GM21737 (cell line): ENCODE measurements at regions not wholly inside any gene's neighbourhood (a gene's known extent, or its start where the extent isn't known, plus 50 kb on each side); places are given as distances from the start of the nearest gene placed in this dataset.
"Not testable (repeated sequence)": the region's sequence is repeated elsewhere in the genome, so short reads cannot be mapped to it uniquely, and the experiment has no call there.

Source experiments
- ATAC-seq: cut with Tn5 transposase; IDR thresholded peaks from one replicate; pipeline ENCODE4 v1.9.1; 2021; ENCODE audit warnings: mild to moderate bottlenecking, moderate library complexity; ENCODE audit not compliant: unreplicated experiment

DNA sequence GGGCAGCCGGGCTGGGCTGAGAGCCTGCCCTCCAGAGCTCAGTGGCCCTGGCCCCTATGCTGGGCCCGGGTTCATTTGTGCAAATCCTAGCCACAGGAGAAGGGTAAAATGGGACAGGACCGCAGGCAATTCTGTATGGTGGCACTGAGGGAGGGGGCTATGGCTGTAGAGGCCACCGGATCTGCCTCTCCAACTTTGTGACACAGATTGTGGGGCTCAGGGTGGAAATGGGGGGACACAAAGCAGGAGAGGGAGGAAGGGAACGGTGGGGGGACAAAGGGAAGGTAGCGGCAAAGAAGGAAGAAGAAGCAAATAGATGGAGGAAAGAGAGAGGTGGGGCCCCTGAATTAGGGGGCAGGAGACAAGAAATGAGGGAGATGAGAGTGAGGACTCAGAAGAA lies 201.1 kb downstream of the SMAD2 start:
- no peak for ATAC-seq

GRCh38 chr18:47728921-47729320 lies 201.5 kb downstream of the SMAD2 start:
- no peak for ATAC-seq

GRCh38 chr18:47727409-47727808 lies 203.1 kb downstream of the SMAD2 start:
- ATAC-seq: no peak

GRCh38 chr18:47726550-47726949 lies 203.9 kb downstream of the SMAD2 start:
- no peak for ATAC-seq

DNA sequence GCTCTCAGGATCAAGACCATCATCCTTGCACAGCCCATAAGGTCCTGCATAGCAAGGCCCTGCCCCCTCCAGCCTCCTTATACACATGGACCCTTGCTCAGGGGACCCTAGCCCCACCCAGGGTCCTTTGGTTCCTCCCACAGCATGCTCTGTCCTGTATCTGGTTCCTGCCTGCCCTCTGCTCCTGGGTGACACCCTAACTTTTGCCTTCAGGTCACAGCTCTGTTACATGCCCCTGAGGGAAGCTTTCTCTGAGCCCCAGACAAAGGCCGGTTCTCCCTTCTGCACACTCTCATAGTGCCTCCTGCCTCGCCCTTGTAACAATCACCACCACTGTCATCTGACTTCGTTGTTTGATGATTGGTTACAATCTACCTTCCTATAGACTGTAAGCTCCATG lies 204.8 kb downstream of the SMAD2 start:
- ATAC-seq: no peak

DNA sequence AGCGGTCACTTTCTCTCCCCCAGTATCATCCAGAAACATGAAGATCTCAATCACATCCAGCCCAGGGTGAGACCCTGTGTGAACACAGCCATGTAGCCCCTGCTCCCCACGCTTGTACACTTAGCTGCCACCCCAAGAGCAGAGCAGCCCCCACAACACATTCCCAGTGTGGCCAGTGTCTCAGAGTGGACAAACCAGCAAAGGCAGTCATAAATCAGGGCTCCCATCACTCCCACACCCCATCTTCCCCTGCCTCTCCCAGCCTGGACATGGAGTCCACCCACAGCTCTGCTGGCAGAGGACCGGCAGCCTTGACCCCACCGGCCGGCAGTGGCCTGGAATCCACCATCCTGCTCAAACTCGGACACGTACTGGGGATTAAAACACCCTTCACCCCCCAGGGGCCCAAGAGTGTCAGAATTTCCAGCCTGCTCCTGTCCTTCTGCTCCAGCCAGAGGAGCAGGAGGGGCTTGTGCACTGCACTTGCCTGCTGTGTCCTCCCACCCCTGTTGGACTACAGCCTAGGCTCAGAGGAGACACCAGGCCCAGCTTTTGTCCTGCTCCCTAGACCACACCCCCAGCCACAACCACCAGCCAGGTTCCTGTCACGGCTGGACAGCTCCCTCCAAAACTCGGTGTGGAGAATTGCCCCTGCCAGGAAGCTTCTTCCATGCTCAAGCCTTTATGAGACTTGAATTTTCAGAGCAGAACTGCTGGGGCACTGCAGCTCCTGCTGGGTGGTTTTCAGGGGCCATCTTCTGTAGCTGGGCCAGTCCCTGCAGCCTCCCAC lies 206.1 kb downstream of the SMAD2 start:
- no peak for ATAC-seq

GRCh38 chr18:47721876-47722275 lies 208.6 kb downstream of the SMAD2 start:
- no peak for ATAC-seq

GRCh38 chr18:47720741-47721140 lies 209.7 kb downstream of the SMAD2 start:
- no peak for ATAC-seq

DNA sequence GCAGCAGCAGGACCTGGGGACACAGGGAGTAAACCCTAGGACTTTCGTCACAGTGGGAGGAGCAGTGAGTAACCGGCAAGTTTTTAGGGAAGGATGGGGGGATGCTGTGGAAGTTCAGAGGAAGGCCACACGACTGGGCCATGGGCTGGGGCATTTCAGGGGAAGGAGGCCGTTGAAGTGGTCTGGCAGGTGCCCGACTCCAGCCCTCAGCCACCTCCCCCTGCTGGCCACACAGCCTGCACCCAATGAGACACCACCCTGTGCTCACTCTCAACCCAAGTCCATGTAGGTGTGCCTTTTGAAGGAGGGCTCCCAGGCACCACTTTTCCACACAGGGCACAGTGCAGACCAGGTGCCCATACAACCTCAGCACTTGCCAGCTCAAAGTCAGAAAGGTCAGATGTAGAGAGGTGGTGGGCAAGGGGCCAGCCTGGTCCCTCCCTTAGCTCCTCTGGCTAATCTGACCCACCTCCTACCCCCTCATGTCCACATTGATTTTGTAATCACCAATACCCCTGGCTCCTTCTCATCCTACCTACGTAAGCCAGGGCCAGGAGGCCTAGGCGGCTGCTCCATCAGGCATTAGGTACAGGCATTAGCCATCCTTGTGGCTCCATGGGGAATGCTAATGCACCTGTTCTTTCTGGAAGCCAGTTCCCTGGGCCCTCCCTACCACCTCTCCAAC lies 211.2 kb downstream of the SMAD2 start:
- ATAC-seq: no peak

DNA sequence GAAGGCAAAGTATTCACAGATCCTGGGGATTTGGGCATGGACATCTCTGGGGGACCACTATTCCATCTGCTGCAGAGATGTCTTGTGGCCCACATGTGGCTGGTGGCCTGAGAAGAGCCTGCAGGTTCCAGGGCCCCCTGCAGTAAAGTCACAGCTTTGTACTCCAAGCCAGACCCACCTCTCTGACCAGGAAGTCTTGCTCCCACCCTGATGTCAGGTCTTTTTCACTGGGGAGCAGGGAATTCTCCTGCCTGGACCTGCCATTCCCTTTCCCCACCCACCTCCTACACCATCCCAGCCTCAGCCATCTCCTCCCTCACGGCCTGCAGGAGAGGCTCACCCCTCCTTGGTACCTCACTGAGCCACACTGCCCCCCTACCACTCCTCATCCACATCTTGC lies 211.8 kb downstream of the SMAD2 start:
- ATAC-seq: no peak

GRCh38 chr18:47717257-47717656 lies 213.2 kb downstream of the SMAD2 start:
- no peak for ATAC-seq

- ATAC-seq: no peak
These were observed 213.8 kb downstream of the SMAD2 start for GRCh38 chr18:47716632-47717185.

DNA sequence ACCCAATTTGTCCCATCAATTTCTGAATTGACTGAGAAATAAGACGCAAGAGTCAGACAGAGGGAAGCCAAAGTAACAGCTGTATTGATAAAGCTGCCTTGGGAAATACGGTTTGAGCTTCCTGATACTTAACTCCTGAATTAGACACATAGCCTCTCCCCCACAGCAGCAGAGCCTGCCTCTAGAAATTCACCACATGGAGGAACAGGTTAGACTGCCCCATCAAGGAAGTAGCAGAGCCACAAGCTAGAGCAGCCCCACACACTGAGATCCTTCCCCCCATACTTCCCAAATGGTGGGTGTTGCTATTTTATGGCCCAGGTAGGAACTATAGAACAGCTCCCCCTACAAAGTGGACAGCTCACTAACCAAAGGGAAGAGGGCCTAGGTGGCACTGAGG lies 220.0 kb downstream of the SMAD2 start:
- no peak for ATAC-seq

DNA sequence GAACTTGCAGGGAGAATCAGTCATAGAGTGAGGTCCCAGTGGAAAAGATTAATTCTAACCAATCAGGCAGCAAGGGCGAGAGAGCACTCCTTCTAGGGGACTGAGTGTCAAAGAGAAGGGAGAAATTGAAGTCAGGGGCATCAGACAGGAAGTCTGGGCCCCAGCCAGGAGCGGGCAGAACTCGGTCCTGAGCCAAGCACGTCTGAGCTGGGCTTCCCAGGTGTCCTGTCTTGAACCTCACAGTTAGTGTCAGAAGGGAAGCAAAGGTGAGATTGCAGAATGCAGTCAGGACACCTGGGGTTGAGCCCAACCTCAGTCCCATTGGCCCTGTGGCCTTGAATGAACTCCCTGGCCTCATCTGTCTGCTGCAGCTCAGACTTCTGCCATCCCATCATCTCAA lies 220.9 kb downstream of the SMAD2 start:
- no peak for ATAC-seq

DNA sequence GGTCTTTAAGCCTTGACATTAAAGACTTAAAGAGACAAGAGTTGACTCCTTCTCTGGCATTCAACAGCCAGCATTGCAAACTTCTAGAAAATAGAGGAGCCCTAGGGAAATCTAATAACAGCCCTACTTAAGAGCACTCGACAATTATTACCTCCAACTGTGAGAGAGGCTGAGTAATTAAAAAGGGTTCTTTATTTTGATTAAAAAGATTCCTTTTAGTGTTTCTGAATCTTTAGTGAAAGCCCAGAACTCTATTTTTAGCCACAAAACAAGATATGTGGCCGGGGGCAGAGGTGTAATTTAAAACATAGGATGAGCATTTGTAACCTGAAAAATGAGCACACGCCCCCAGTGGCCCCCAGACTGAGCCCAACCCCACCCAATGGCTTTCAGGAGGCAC lies 222.3 kb downstream of the SMAD2 start:
- no peak for ATAC-seq

GRCh38 chr18:47701134-47701533 lies 229.3 kb downstream of the SMAD2 start:
- no peak for ATAC-seq

DNA sequence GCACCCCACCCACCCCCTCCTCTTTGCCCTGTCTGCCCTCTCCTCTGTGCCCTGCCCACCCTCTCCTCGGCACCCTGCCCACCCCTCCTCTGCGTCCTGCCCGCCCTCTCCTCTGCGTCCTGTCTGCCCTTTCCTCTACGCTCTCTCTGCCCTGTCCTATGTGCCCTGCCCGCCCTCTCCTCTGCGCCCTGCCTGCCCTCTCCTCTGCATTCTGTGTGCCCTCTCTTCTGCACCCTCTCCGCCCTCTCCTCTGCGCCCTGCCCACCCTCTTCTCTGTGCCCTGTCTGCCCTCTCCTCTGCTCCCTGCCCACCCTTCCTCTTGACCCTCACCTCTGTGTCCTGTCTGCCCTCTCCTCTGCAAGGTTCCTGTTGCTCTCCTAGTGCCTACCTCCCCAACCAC lies 233.6 kb downstream of the SMAD2 start:
- ATAC-seq: no peak

GRCh38 chr18:47691611-47692010 lies 238.8 kb downstream of the SMAD2 start:
- no peak for ATAC-seq

- not testable (repeated sequence) for ATAC-seq
These were observed 239.7 kb downstream of the SMAD2 start for GRCh38 chr18:47690778-47691177.

GRCh38 chr18:47689371-47689770 lies 241.1 kb downstream of the SMAD2 start:
- ATAC-seq: no peak

GRCh38 chr18:47686806-47687205 lies 243.7 kb downstream of the SMAD2 start:
- no peak for ATAC-seq

DNA sequence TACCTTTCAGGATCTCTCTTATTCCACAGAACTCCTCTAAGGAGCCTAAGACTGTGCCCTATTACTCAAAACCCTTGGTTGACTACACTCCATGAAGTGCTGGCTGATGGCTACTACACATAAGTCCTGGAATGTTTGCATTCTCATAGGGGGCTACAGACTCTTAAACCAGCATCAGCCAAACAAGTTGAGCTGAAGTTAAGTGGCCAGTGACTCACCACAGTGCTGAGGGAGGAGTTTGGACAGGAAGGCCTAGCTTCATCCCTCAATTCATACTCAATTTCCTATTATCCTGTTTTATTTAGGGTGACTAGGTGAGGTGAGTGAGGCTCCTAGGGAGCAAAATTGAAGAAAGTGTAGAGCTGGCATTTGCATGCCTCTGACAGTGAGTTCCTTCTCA lies 246.7 kb downstream of the SMAD2 start:
- no peak for ATAC-seq
